Glutamatergic neuron (in vitro differentiated cells): ENCODE measurements at regions not wholly inside any gene's neighbourhood (a gene's known extent, or its start where the extent isn't known, plus 50 kb on each side); places are given as distances from the start of the nearest gene placed in this dataset.

Experiments
- DNase-seq: peaks from one replicate; pipeline ENCODE4 v3.0.0; 2022
- H3K27ac Mint-ChIP-seq: one replicate; pipeline ENCODE4 v1.8.0; 2020; ENCODE audit warnings: mild to moderate bottlenecking, mixed read lengths, inconsistent platforms; ENCODE audit not compliant: unreplicated experiment
- H3K27me3 Mint-ChIP-seq: one replicate; pipeline ENCODE4 v1.8.0; 2020; ENCODE audit warnings: mild to moderate bottlenecking, moderate library complexity, mixed read lengths, inconsistent platforms; ENCODE audit not compliant: unreplicated experiment
- H3K36me3 Mint-ChIP-seq: one replicate; pipeline ENCODE4 v1.8.0; 2020; ENCODE audit warnings: mild to moderate bottlenecking, mixed read lengths, inconsistent platforms; ENCODE audit not compliant: unreplicated experiment
- H3K4me1 Mint-ChIP-seq: one replicate; pipeline ENCODE4 v1.8.0; 2020; ENCODE audit warnings: mild to moderate bottlenecking, low read depth, mixed read lengths, inconsistent platforms; ENCODE audit not compliant: unreplicated experiment
- H3K4me3 Mint-ChIP-seq: one replicate; pipeline ENCODE4 v1.8.0; 2020; ENCODE audit warnings: mild to moderate bottlenecking, mixed read lengths, inconsistent platforms; ENCODE audit not compliant: unreplicated experiment
- H3K9me3 Mint-ChIP-seq: one replicate; pipeline ENCODE4 v1.8.0; 2020; ENCODE audit warnings: mild to moderate bottlenecking, moderate library complexity, mixed read lengths, inconsistent platforms; ENCODE audit not compliant: unreplicated experiment
- CTCF ChIP-seq: fragments of 200-600 bp; sonication (generic); IDR thresholded peaks from one replicate; pipeline ENCODE4 v1.5.0; 2021; ENCODE audit not compliant: partially characterized antibody, unreplicated experiment

DNA sequence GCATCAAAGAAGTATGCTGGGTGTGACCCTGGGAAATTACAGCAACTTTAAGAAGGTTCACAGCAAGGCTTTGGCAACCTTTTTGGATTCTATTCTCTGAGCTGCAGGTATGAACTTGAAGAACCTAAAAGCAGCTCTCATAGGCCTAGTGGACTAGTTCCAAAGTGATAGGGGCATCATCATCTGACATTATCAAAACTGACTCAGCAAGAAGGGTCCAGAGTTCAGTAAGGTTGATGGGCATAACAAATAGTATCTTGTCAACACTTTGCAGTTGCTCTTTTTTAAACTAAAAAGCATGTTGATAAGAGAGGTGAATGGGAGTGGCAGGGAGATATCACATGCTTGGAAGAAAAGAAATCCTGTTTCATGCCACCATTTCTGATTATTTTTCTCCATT lies 249.3 kb downstream of the ZNF674 start:
- Mint-ChIP-seq H3K9me3 (no peaks in the 10 kb centered on the region), H3K36me3 (no peaks in the 10 kb centered on the region), H3K4me1 (peaks cover 3% of the 10 kb centered on the region), H3K27me3 (no peaks in the 10 kb centered on the region), H3K27ac (no peak overlapping the region), H3K4me3 (no peak overlapping the region)
- no peak for DNase-seq
- TF ChIP-seq CTCF, result no peak

DNA sequence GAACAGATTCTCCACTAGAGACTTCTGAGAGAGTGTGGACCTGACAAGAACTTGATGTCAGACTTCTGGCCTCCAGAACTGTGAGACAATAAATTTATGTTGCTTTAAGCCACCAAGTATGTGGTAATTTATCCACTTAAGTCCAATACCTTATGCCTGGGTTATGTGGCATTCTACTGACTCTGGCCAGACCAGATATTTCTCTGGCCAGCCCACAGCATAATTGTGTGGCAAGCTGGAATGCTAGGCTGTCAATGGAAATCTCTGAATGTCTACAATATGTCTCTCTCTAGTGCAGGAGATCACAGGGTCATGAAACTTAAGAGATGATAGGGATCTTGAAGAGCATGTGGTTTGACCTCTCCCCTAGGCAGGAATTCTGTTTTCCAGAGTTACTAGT lies 251.0 kb downstream of the ZNF674 start:
- no peak for DNase-seq
- Mint-ChIP-seq H3K4me1 (no peaks in the 10 kb centered on the region), H3K27me3 (no peaks in the 10 kb centered on the region), H3K4me3 (no peak overlapping the region), H3K27ac (no peak overlapping the region), H3K9me3 (no peaks in the 10 kb centered on the region), H3K36me3 (no peaks in the 10 kb centered on the region)
- TF ChIP-seq CTCF, result no peak

DNA sequence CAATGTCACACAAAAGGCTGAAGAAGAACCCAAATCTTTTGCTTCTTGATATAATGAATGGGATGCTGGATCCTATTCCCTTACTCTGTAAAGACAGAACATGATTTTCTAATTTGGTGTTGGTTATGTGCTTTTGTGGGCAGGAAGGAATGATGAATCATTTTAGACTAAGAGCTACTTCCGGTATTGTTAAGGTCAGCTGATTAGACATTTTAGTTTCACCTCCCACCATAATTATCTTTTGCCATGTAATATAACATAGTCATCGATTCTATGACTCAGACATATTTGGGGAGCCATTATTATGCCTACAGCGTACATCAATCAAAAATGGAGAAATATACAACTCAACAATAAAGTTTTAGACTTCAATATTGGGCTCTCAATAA lies 265.3 kb downstream of the ZNF674 start:
- no peak overlapping the region for H3K4me3 Mint-ChIP-seq
- H3K9me3 Mint-ChIP-seq, result no peaks in the 10 kb centered on the region
- TF ChIP-seq CTCF, result no peak
- H3K27me3 Mint-ChIP-seq, result peaks cover 2% of the 10 kb centered on the region
- no peak for DNase-seq
- peaks cover 3% of the 10 kb centered on the region for H3K4me1 Mint-ChIP-seq
- H3K36me3 Mint-ChIP-seq, result no peaks in the 10 kb centered on the region
- no peak overlapping the region for H3K27ac Mint-ChIP-seq

GRCh38 chrX:46279214-46279924 lies 265.9 kb downstream of the ZNF674 start:
- no peak for TF ChIP-seq CTCF
- no peak overlapping the region for H3K27ac Mint-ChIP-seq
- H3K9me3 Mint-ChIP-seq, result no peaks in the 10 kb centered on the region
- H3K36me3 Mint-ChIP-seq, result no peaks in the 10 kb centered on the region
- H3K4me1 Mint-ChIP-seq, result peaks cover 3% of the 10 kb centered on the region
- no peak overlapping the region for H3K4me3 Mint-ChIP-seq
- H3K27me3 Mint-ChIP-seq, result peaks cover 2% of the 10 kb centered on the region
- DNase-seq, result no peak

GRCh38 chrX:46278572-46278971 lies 266.6 kb downstream of the ZNF674 start:
- no peaks in the 10 kb centered on the region for H3K36me3 Mint-ChIP-seq
- peaks cover 3% of the 10 kb centered on the region for H3K9me3 Mint-ChIP-seq
- H3K4me3 Mint-ChIP-seq, result no peak overlapping the region
- H3K4me1 Mint-ChIP-seq, result peaks cover 3% of the 10 kb centered on the region
- DNase-seq, result no peak
- peaks cover 2% of the 10 kb centered on the region for H3K27me3 Mint-ChIP-seq
- no peak for TF ChIP-seq CTCF
- no peak overlapping the region for H3K27ac Mint-ChIP-seq
